Heart right ventricle (tissue), 16 donors: ENCODE measurements at regions not wholly inside any gene's neighbourhood (a gene's known extent, or its start where the extent isn't known, plus 50 kb on each side); places are given as distances from the start of the nearest gene placed in this dataset.

Source experiments
- ATAC-seq, 8 donors: fragments of 200-7000 bp; cut with Tn5 transposase; one replicate each; pipeline ENCODE4 v1.9.1; 2020; ENCODE audit warnings: mild to moderate bottlenecking in 8 of 8, moderate library complexity in 8 of 8, moderate number of reproducible peaks in 1 of 8
- DNase-seq, 2 donors: peaks; one replicate each; pipeline ENCODE4 v3.0.0-alpha.2; 2020
- H3K27ac ChIP-seq, 10 donors: fragments of 200-600 bp; sonication (generic) in 2 of 10; one replicate each; pipeline versions ENCODE4 v1.5.0 to v1.8.0; 2020 to 2022; ENCODE audit warnings: mild to moderate bottlenecking in 3 of 10
- H3K27me3 ChIP-seq, 7 donors: fragments of 200-600 bp; one replicate each; pipeline ENCODE4 v1.8.0; 2021 to 2022; ENCODE audit warnings: mild to moderate bottlenecking in 2 of 7
- H3K36me3 ChIP-seq, 9 donors: fragments of 200-600 bp; sonication (generic) in 1 of 9; one replicate each; pipeline versions ENCODE4 v1.5.0 to v1.8.0; 2020 to 2022; ENCODE audit warnings: mild to moderate bottlenecking in 2 of 9
- H3K4me1 ChIP-seq, 9 donors: fragments of 200-600 bp; sonication (generic) in 1 of 9; one replicate each; pipeline versions ENCODE4 v1.5.0 to v1.8.0; 2020 to 2022; ENCODE audit warnings: mild to moderate bottlenecking in 4 of 9
- H3K4me3 ChIP-seq, 10 donors: fragments of 200-600 bp; sonication (generic) in 2 of 10; one replicate each; pipeline versions ENCODE4 v1.5.0 to v1.8.0; 2020 to 2022; ENCODE audit warnings: mild to moderate bottlenecking in 7 of 10, moderate library complexity in 2 of 10
- H3K9me3 ChIP-seq, 11 donors: fragments of 200-600 bp in 10 of 11; sonication (generic) in 2 of 11; one replicate each; pipeline versions ENCODE4 v1.5.0 to v1.8.0; 2013 to 2022; ENCODE audit warnings: mild to moderate bottlenecking in 2 of 11, control low read depth in 1 of 11, moderate library complexity in 1 of 11
- CTCF ChIP-seq, 9 donors: fragments of 200-600 bp; sonication (generic) in 2 of 9; IDR thresholded peaks; one replicate each; pipeline versions ENCODE4 v1.5.0 to v1.8.0; 2021 to 2022; ENCODE audit warnings: antibody characterized with exemption in 9 of 9, mild to moderate bottlenecking in 5 of 9, moderate library complexity in 1 of 9
- WGBS, 2 donors: extraction: QIAGEN DNeasy Blood & Tissue Kit; methylation state at CpG; one replicate each; pipeline ENCODE4 v1.1.7; 2013; ENCODE audit warnings: inconsistent platforms in 1 of 2; 5-methylcytosine and 5-hydroxymethylcytosine counted together
- intact Hi-C, 10 donors: fragments of 100-400 bp; cut with DNase I; formaldehyde crosslinking; loops; one replicate each; pipeline versions ENCODE4 v1.11.1 to v1.14.2; 2022
- donor health status: Arrhythmogenic right ventricular cardiomyopathy.
- donor health status: ischemic (EF 13 %, LVEDD 7.1; RV severe dilation, severe dysfunction).
- donor health status: healthy with polysubstance abuse.
- donor health status: DM: no; HTN: yes; CAD: no.
- donor health status: DM: no; HTN: no; CAD: no.
- donor health status: ischemic (EF 25% LVEDD 6.9; RV normal size, moderate dysfunction).
- donor health status: ischemic (EF 25% LVEDD 5.7; RV mildly dilated, moderate dysfunction).
- donor health status: healthy.
- donor health status: DM: yes; HTN: yes; CAD: no.
- donor health status: Ischemic cardiomyopathy.
- donor health status: ischemic (EF 35%, LVEDD 5.7; RV mildly dilated, moderate dysfunction).
- donor health status: nonischemic (EF 11% LVEDD 7.7; RV severe dilation, severe dysfunction).
- donor health status: DM: yes; HTN: yes; CAD: no.
- donor health status: PGD.
- donor health status: ischemic (EF 29% LVEDD 5.4; RV normal size, mild dysfunction).
- donor health status: nonischemic (EF 23%, LVEDD 6.1; RV moderate dilation, normal function).

DNA sequence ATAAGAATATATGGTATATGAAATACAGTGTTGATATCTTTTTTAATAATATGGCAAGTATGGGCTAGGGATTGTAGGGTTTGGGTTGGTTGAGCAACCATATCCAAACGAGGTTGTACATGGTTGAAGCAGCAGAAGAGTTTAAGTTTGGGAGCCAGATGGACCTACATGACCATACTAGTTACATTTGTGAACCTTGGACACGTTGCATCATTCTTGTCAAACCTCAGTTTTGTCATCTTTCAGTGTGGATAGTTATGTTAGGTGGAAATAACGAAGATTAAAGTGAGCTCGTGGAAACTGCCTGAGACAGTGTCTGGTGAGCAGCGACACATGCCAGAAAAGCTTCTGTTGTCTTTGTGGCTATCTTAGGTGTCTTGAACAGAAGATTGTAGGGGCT is 307.1 kb upstream of the KIRREL3 start:
- H3K9me3 ChIP-seq = no peaks in the 10 kb centered on the region
- no peaks in the 10 kb centered on the region for H3K4me1 ChIP-seq
- no peaks in the 10 kb centered on the region for H3K36me3 ChIP-seq
- WGBS, 2 donors = 51 to 59% methylated on average over 5 of the region's 5 CpGs
- TF ChIP-seq CTCF (IDR thresholded peaks at IDR 0.05) = no peak
- no peak overlapping the region for H3K27ac ChIP-seq
- peaks cover 0 to 7% (median 0%) of the 10 kb centered on the region in 7 donors for H3K27me3 ChIP-seq
- ATAC-seq (no peak), DNase-seq (no peak)
- H3K4me3 ChIP-seq = no peak overlapping the region
- intact Hi-C loops = no loop called here

DNA sequence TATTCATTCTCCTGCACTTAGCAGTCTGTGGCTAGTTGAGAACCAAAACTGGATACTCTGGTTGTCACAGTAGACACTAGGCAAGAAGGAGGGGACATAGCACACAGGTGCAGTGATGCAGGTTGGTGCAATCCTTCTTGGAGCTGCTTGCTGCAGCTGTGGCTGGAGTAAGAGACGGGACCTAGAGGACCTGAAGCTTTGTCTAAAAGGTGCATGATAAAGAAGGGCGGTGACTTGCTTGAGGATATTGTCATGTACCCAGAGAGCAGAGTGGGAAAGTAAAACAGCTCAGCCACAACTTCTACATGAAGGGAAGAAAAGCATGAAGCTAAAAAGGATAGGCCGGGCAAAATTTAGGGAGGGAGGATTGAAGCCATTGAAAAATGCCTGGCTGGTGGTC is 304.1 kb upstream of the KIRREL3 start:
- ATAC-seq = no peak
- no peak for DNase-seq
- Histone ChIP-seq H3K27ac (no peak overlapping the region), H3K36me3 (no peaks in the 10 kb centered on the region), H3K4me3 (no peak overlapping the region), H3K4me1 (no peaks in the 10 kb centered on the region), H3K27me3 (peaks cover 0 to 7% (median 0%) of the 10 kb centered on the region in 7 donors), H3K9me3 (no peaks in the 10 kb centered on the region)
- TF ChIP-seq CTCF (IDR thresholded peaks at IDR 0.05) = no peak
- 90 to 91% methylated on average over 3 of the region's 3 CpGs for WGBS, 2 donors
- intact Hi-C loops = no loop called here

DNA sequence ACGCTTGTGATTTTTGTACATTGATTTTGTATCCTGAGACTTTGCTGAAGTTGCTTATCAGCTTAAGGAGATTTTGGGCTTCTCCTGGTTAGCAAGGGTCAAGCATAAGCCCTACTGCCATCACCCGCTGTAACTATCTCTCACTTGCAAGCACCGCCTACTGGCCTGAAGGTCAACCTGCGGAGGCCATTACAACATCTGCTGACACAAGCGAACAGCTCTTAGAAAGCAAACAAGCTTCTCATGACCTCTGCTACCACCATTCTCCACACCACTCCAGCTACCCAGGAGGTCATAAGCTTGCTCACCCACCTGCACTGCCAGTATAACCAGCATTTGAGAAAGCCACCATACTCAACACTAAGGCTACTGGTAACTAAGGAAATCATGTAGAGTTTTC is 288.4 kb upstream of the KIRREL3 start:
- intact Hi-C loops = no loop called here
- Histone ChIP-seq H3K27ac (no peak overlapping the region), H3K4me1 (no peaks in the 10 kb centered on the region), H3K4me3 (no peak overlapping the region), H3K36me3 (no peaks in the 10 kb centered on the region), H3K9me3 (peaks cover 0 to 45% (median 12%) of the 10 kb centered on the region in 11 donors), H3K27me3 (no peaks in the 10 kb centered on the region)
- WGBS, 2 donors = 89 to 97% methylated on average over 4 to 5 of the region's 5 CpGs
- TF ChIP-seq CTCF (IDR thresholded peaks at IDR 0.05) = no peak
- DNase-seq (no peak), ATAC-seq (no peak)

- no peak overlapping the region for H3K27ac ChIP-seq
- H3K36me3 ChIP-seq = no peaks in the 10 kb centered on the region
- no peaks in the 10 kb centered on the region for H3K4me1 ChIP-seq
- peaks cover 0 to 16% (median 0%) of the 10 kb centered on the region in 7 donors for H3K27me3 ChIP-seq
- no peak overlapping the region for H3K4me3 ChIP-seq
- no peak for TF ChIP-seq CTCF (IDR thresholded peaks at IDR 0.05)
- no peaks in the 10 kb centered on the region for H3K9me3 ChIP-seq
- no peak for ATAC-seq
- no peak for DNase-seq
- WGBS, 2 donors = 84 to 85% methylated on average over 1 of the region's 1 CpG
- intact Hi-C loops = no loop called here
Measured at GRCh38 chr11:127281534-127281933, 281.0 kb upstream of the KIRREL3 start.

- ATAC-seq (no peak), DNase-seq (no peak)
- Histone ChIP-seq H3K27me3 (peaks cover 0 to 20% (median 4%) of the 10 kb centered on the region in 7 donors), H3K9me3 (no peaks in the 10 kb centered on the region), H3K4me3 (no peak overlapping the region), H3K27ac (no peak overlapping the region), H3K36me3 (no peaks in the 10 kb centered on the region), H3K4me1 (no peaks in the 10 kb centered on the region)
- intact Hi-C loops = no loop called here
- TF ChIP-seq CTCF (IDR thresholded peaks at IDR 0.05) = no peak
- WGBS, 2 donors = 64 to 70% methylated on average over 9 of the region's 9 CpGs
Measured at GRCh38 chr11:127275774-127276173, 275.2 kb upstream of the KIRREL3 start.
